A549 (cell line): ENCODE measurements at regions not wholly inside any gene's neighbourhood (a gene's known extent, or its start where the extent isn't known, plus 50 kb on each side); places are given as distances from the start of the nearest gene placed in this dataset.

Experiments used
- ATAC-seq, 2 experiments: fragments of 200-7000 bp in 1 of 2; fragments of >200 bp in 1 of 2; cut with Nextera tagmentation in 1 of 2; cut with Tn5 transposase in 1 of 2; 3 replicates each; pipeline versions ENCODE4 v1.8.0 to v1.9.1; 2018 to 2020; ENCODE audit warnings: mild to moderate bottlenecking in 1 of 2, moderate library complexity in 1 of 2
- CTCF ChIA-PET: fragments of 300-600 bp; sonication (Branson Sonifier 250); formaldehyde crosslinking; extraction: SDS; loops from one replicate; lab custom pipeline; 2021; ENCODE audit warnings: antibody characterized with exemption, inconsistent platforms; lab: Yijun Ruan, JAX
- POLR2A ChIA-PET: fragments of 350-600 bp; formaldehyde crosslinking; extraction: SDS; loops from one replicate; lab custom pipeline; 2021; ENCODE audit warnings: antibody characterized with exemption, inconsistent platforms; lab: Yijun Ruan, JAX
- DNase-seq, 2 experiments: peaks; one replicate each; pipeline versions ENCODE4 v3.0.0 to v3.0.0-alpha.2; 2011 to 2016; ENCODE audit warnings: low read depth in 1 of 2, low spot score in 1 of 2
- FAIRE-seq: peaks from 2 replicates; lab custom pipeline; 2011; peaks lifted over from hg19 to GRCh38; lab: Jason Lieb, UNC
- H3K27ac ChIP-seq, 2 experiments: fragments of >200 bp; sonication (Bioruptor Twin); formaldehyde crosslinking; 3 replicates each; pipeline ENCODE4 v1.5.1; 2016 to 2017
- H3K4me1 ChIP-seq: fragments of >200 bp; sonication (Bioruptor Twin); formaldehyde crosslinking; 3 replicates; pipeline ENCODE4 v1.6.1; 2016
- H3K4me2 ChIP-seq: fragments of >200 bp; sonication (Bioruptor Twin); formaldehyde crosslinking; 3 replicates; pipeline ENCODE4 v1.6.1; 2016
- H3K4me3 ChIP-seq: fragments of >200 bp; sonication (Bioruptor Twin); formaldehyde crosslinking; 3 replicates; pipeline ENCODE4 v1.5.1; 2016
- H3K9me3 ChIP-seq: fragments of >200 bp; sonication (Bioruptor Twin); formaldehyde crosslinking; 3 replicates; pipeline ENCODE4 v1.6.1; 2016
- BHLHE40 ChIP-seq: IDR thresholded peaks from 2 replicates; pipeline ENCODE4 v1.6.1; 2012; ENCODE audit warnings: low read depth, low read length, inconsistent platforms
- CBX2 ChIP-seq: fragments of 200-600 bp; sonication (generic); IDR thresholded peaks from 2 replicates; pipeline ENCODE4 v1.6.1; 2016; ENCODE audit warnings: low read depth, mild to moderate bottlenecking, borderline replicate concordance
- CBX8 ChIP-seq: fragments of 200-600 bp; sonication (generic); IDR thresholded peaks from 2 replicates; pipeline ENCODE4 v1.6.1; 2016
- CEBPB ChIP-seq, 2 experiments: fragments of >200 bp in 1 of 2; sonication (Bioruptor Twin) in 1 of 2; formaldehyde crosslinking in 1 of 2; IDR thresholded peaks; 2 replicates each; pipeline ENCODE4 v1.6.1; 2012 to 2016
- CHD4 ChIP-seq: fragments of 200-600 bp; sonication (generic); IDR thresholded peaks from 2 replicates; pipeline ENCODE4 v1.6.1; 2016; ENCODE audit warnings: antibody characterized with exemption, mild to moderate bottlenecking, borderline replicate concordance
- E2F6 ChIP-seq: IDR thresholded peaks from 2 replicates; pipeline ENCODE4 v1.6.1; 2012; ENCODE audit warnings: low read depth, borderline replicate concordance
- ESRRA ChIP-seq: fragments of 150-350 bp; IDR thresholded peaks from 2 replicates; pipeline ENCODE4 v1.6.1; 2014; ENCODE audit warnings: mild to moderate bottlenecking, low read length, borderline replicate concordance
- FOSB ChIP-seq: fragments of 250-450 bp; sonication (Bioruptor Pico); IDR thresholded peaks from 2 replicates; pipeline ENCODE4 v1.5.0; 2020; ENCODE audit warnings: mild to moderate bottlenecking, moderate library complexity
- FOXS1 ChIP-seq: fragments of 250-450 bp; sonication (Bioruptor Pico); IDR thresholded peaks from 2 replicates; pipeline ENCODE4 v1.5.0; 2020; ENCODE audit warnings: mild to moderate bottlenecking, moderate library complexity
- HDAC2 ChIP-seq: fragments of 200-600 bp; sonication (generic); IDR thresholded peaks from 2 replicates; pipeline ENCODE4 v1.6.1; 2016
- HEYL ChIP-seq: fragments of 250-450 bp; sonication (Bioruptor Pico); IDR thresholded peaks from 2 replicates; pipeline ENCODE4 v1.8.0; 2021; ENCODE audit warnings: mild to moderate bottlenecking, moderate library complexity
- HOXA7 ChIP-seq: fragments of 250-450 bp; sonication (Bioruptor Pico); IDR thresholded peaks from 2 replicates; pipeline ENCODE4 v1.5.0; 2020; ENCODE audit warnings: mild to moderate bottlenecking, moderate library complexity
- HOXB13 ChIP-seq: fragments of 250-450 bp; sonication (Bioruptor Pico); IDR thresholded peaks from 2 replicates; pipeline ENCODE4 v1.5.0; 2020; ENCODE audit warnings: low read depth, mild to moderate bottlenecking, moderate library complexity
- KDM1A ChIP-seq: fragments of 200-600 bp; sonication (generic); IDR thresholded peaks from 2 replicates; pipeline ENCODE4 v1.6.1; 2016; ENCODE audit warnings: low read depth, mild to moderate bottlenecking
- KDM5A ChIP-seq: fragments of 200-600 bp; sonication (generic); IDR thresholded peaks from 2 replicates; pipeline ENCODE4 v1.6.1; 2016; ENCODE audit warnings: antibody characterized with exemption, mild to moderate bottlenecking
- MAX ChIP-seq: IDR thresholded peaks from 2 replicates; pipeline ENCODE4 v1.6.1; 2012
- MAZ ChIP-seq: fragments of 150-350 bp; IDR thresholded peaks from 2 replicates; pipeline ENCODE4 v1.6.1; 2014; ENCODE audit warnings: antibody characterized with exemption, low read depth, low read length, borderline replicate concordance
- MYC ChIP-seq: IDR thresholded peaks from 2 replicates; pipeline ENCODE4 v1.6.1; 2012; ENCODE audit warnings: mild to moderate bottlenecking, inconsistent platforms, low read length, improper control_type of control experiment, borderline replicate concordance
- NPAS2 ChIP-seq: fragments of 250-450 bp; sonication (Bioruptor Pico); IDR thresholded peaks from 2 replicates; pipeline ENCODE4 v1.8.0; 2022; ENCODE audit warnings: mild to moderate bottlenecking, moderate library complexity, borderline replicate concordance
- POLR2AphosphoS2 ChIP-seq: conservative IDR thresholded peaks from 2 replicates; pipeline ENCODE4 v1.6.1; 2012; ENCODE audit warnings: low read length, improper control_type of control experiment, inconsistent platforms
- RAD21 ChIP-seq, 2 experiments: fragments of >200 bp in 1 of 2; sonication (Bioruptor Twin) in 1 of 2; formaldehyde crosslinking in 1 of 2; IDR thresholded peaks in 1 of 2; conservative IDR thresholded peaks in 1 of 2; 2 replicates in 1 of 2; 3 replicates in 1 of 2; pipeline ENCODE4 v1.6.1; 2012 to 2018; ENCODE audit warnings: inconsistent platforms in 1 of 2
- RARB ChIP-seq: fragments of 250-450 bp; sonication (Bioruptor Pico); IDR thresholded peaks from 2 replicates; pipeline ENCODE4 v1.8.0; 2021; ENCODE audit warnings: mild to moderate bottlenecking, moderate library complexity
- REST ChIP-seq: fragments of 200-600 bp; sonication (generic); IDR thresholded peaks from 2 replicates; pipeline ENCODE4 v1.6.1; 2016; ENCODE audit warnings: antibody characterized with exemption, mild to moderate bottlenecking, moderate library complexity
- SMC3 ChIP-seq: fragments of >200 bp; sonication (Bioruptor Twin); formaldehyde crosslinking; IDR thresholded peaks from 3 replicates; pipeline ENCODE4 v1.6.1; 2018; ENCODE audit warnings: inconsistent platforms
- ZNF302 ChIP-seq: fragments of 250-450 bp; sonication (Bioruptor Pico); IDR thresholded peaks from 2 replicates; pipeline ENCODE4 v1.9.0; 2021; ENCODE audit warnings: inconsistent platforms, mild to moderate bottlenecking, moderate library complexity
- WGBS: methylation state at CpG from one replicate; pipeline ENCODE4 v1.1.6; 2017; ENCODE audit errors: missing lambda C conversion rate; 5-methylcytosine and 5-hydroxymethylcytosine counted together

- no peak overlapping the region for H3K4me3 ChIP-seq
- TF ChIP-seq NPAS2 (CRISPR knock-in tag): no peak
- TF ChIP-seq MAZ: no peak
- TF ChIP-seq RARB (CRISPR knock-in tag): no peak
- TF ChIP-seq RAD21 (conservative IDR thresholded peaks at IDR 0.05 in 1 of 2, IDR thresholded peaks at IDR 0.05 in 1 of 2): no peak
- TF ChIP-seq CEBPB (IDR thresholded peaks at IDR 0.05): no peak
- no peak for TF ChIP-seq E2F6
- no peak for TF ChIP-seq FOSB (CRISPR knock-in tag)
- TF ChIP-seq KDM5A: no peak
- TF ChIP-seq SMC3: no peak
- no peak for TF ChIP-seq CHD4
- no peak for TF ChIP-seq HOXB13
- no peak for TF ChIP-seq CBX2
- TF ChIP-seq ZNF302 (CRISPR knock-in tag): no peak
- TF ChIP-seq HDAC2: no peak
- TF ChIP-seq REST: no peak
- TF ChIP-seq CBX8: no peak
- TF ChIP-seq BHLHE40: no peak
- no peak for TF ChIP-seq HEYL (CRISPR knock-in tag)
- TF ChIP-seq KDM1A: no peak
- no peak overlapping the region; a peak in 1 of 6 replicates for H3K27ac ChIP-seq
- no peaks in the 10 kb centered on the region for H3K9me3 ChIP-seq
- ChIA-PET POLR2A (no interaction called here), CTCF (no interaction called here)
- FAIRE-seq (no peak), DNase-seq (no peak), ATAC-seq (no peak)
- H3K4me1 ChIP-seq: 0 out of 3 replicates have a peak, but pooled peaks cover 3% of the 10 kb centered on the region
- H3K4me2 ChIP-seq: no peak overlapping the region
- WGBS: 86% methylated on average over 3 of the region's 3 CpGs
Measured at GRCh38 chr5:159786201-159786600, 130.1 kb upstream of the ADRA1B start.

- Histone ChIP-seq H3K27ac (no peak overlapping the region), H3K4me1 (0 out of 3 replicates have a peak, but pooled peaks cover 3% of the 10 kb centered on the region), H3K4me2 (no peak overlapping the region), H3K4me3 (no peak overlapping the region), H3K9me3 (no peaks in the 10 kb centered on the region)
- TF ChIP-seq NPAS2 (CRISPR knock-in tag) (no peak), FOXS1 (CRISPR knock-in tag) (no peak), MYC (no peak), HOXA7 (CRISPR knock-in tag) (no peak), MAX (no peak), CBX8 (no peak), REST (no peak), ESRRA (no peak), KDM1A (no peak), POLR2AphosphoS2 (no peak)
- POLR2A ChIA-PET: no interaction called here
- CTCF ChIA-PET: interaction anchor here (0.8 to 2.2 kb wide), 3 partner anchors 13 to 201 kb away, joined by 3 to 5 read pairs (median 3); no protein-coding TSS in a partner anchor
- ATAC-seq (no peak), FAIRE-seq (no peak), DNase-seq (no peak)
- WGBS: 89% methylated on average over 14 of the region's 14 CpGs
Measured at GRCh38 chr5:159786901-159787691, 129.2 kb upstream of the ADRA1B start.
